Transverse colon (tissue), 4 donors: ENCODE measurements at regions not wholly inside any gene's neighbourhood (a gene's known extent, or its start where the extent isn't known, plus 50 kb on each side); places are given as distances from the start of the nearest gene placed in this dataset.

Source experiments
- DNase-seq: peaks from one replicate; pipeline ENCODE4 v3.0.0-alpha.2; 2019
- H3K27ac ChIP-seq, 4 donors: fragments of 200-600 bp; sonication (generic); 2 replicates each; pipeline ENCODE4 v1.5.1; 2016 to 2018; ENCODE audit warnings: inconsistent platforms in 4 of 4
- H3K27me3 ChIP-seq: fragments of 200-600 bp; sonication (generic); 2 replicates; pipeline ENCODE4 v1.5.1; 2017; ENCODE audit warnings: inconsistent platforms
- H3K36me3 ChIP-seq, 4 donors: fragments of 200-600 bp; sonication (generic); 2 replicates each; pipeline ENCODE4 v1.5.1; 2017 to 2019; ENCODE audit warnings: inconsistent platforms in 4 of 4
- H3K4me1 ChIP-seq, 4 donors: fragments of 200-600 bp; sonication (generic); 2 replicates each; pipeline ENCODE4 v1.5.1; 2017 to 2020; ENCODE audit warnings: inconsistent platforms in 4 of 4
- H3K4me3 ChIP-seq, 4 donors: fragments of 200-600 bp; sonication (generic); 1 replicate in 1 of 4; 2 replicates in 3 of 4; pipeline versions ENCODE4 v1.5.1 to v1.6.1; 2017 to 2019; ENCODE audit warnings: inconsistent platforms in 4 of 4
- H3K9me3 ChIP-seq, 2 donors: fragments of 200-600 bp; sonication (generic); 2 replicates each; pipeline ENCODE4 v1.5.1; 2017 to 2019; ENCODE audit warnings: inconsistent platforms in 2 of 2
- CTCF ChIP-seq, 5 experiments: fragments of 200-600 bp in 3 of 5; fragments of 450-650 bp in 2 of 5; sonication (generic) in 3 of 5; IDR thresholded peaks; 1 replicate in 2 of 5; 2 replicates in 3 of 5; pipeline ENCODE4 v1.5.1; 2016 to 2017; ENCODE audit warnings: antibody characterized with exemption in 5 of 5, inconsistent platforms in 3 of 5, mild to moderate bottlenecking in 2 of 5, moderate library complexity in 1 of 5
- EP300 ChIP-seq: sonication (generic); formaldehyde crosslinking; IDR thresholded peaks from one replicate; pipeline ENCODE4 v1.6.1; 2017; ENCODE audit warnings: antibody characterized with exemption, low read depth
- POLR2A ChIP-seq: fragments of 450-650 bp; IDR thresholded peaks from one replicate; pipeline ENCODE4 v1.6.1; 2016; ENCODE audit warnings: antibody characterized with exemption, mild to moderate bottlenecking, moderate library complexity
- POLR2AphosphoS5 ChIP-seq, 3 donors: sonication (generic); formaldehyde crosslinking; IDR thresholded peaks; one replicate each; pipeline ENCODE4 v1.6.1; 2016; ENCODE audit warnings: antibody characterized with exemption in 3 of 3
- WGBS, 2 donors: methylation state at CpG; one replicate each; pipeline ENCODE4 v1.1.5; 2018; ENCODE audit warnings: low coverage in 1 of 2; 5-methylcytosine and 5-hydroxymethylcytosine counted together
- in situ Hi-C, 4 donors: fragments of 200-750 bp; cut with MboI; loops; one replicate each; pipeline versions ENCODE4 v1.15.0 to v1.15.1; 2017; ENCODE audit warnings: low sequenced_read_pairs in 3 of 4, low pct_ligation_motif_present in 1 of 4, low pct_unique_long_range_greater_than_20kb in 1 of 4
- intact Hi-C: fragments of 100-400 bp; cut with DNase I; formaldehyde crosslinking; loops from one replicate; pipeline ENCODE4 v1.15.1; 2023; ENCODE audit warnings: low total_unique reads

GRCh38 chr20:22918286-22918983, 116.7 kb upstream of the SSTR4 start:
- H3K27me3 ChIP-seq, result no peaks in the 10 kb centered on the region
- H3K4me1 ChIP-seq, result no peaks in the 10 kb centered on the region
- no peak for TF ChIP-seq POLR2A
- TF ChIP-seq CTCF (IDR thresholded peaks at IDR 0.05), result no peak
- TF ChIP-seq EP300, result no peak
- no peak for TF ChIP-seq POLR2AphosphoS5 (IDR thresholded peaks at IDR 0.05)
- in situ Hi-C loops (no loop called here), intact Hi-C loops (no loop called here)
- H3K36me3 ChIP-seq, result no peaks in the 10 kb centered on the region
- no peaks in the 10 kb centered on the region for H3K9me3 ChIP-seq
- no peak overlapping the region for H3K4me3 ChIP-seq
- no peak for DNase-seq
- H3K27ac ChIP-seq, result no peak overlapping the region

- intact Hi-C loops, result no loop called here
These were observed 114.2 kb upstream of the SSTR4 start for GRCh38 chr20:22920898-22921297.

GRCh38 chr20:22921595-22922421, 113.3 kb upstream of the SSTR4 start:
- H3K27me3 ChIP-seq, result no peaks in the 10 kb centered on the region
- H3K36me3 ChIP-seq, result no peaks in the 10 kb centered on the region
- in situ Hi-C loops, result no loop called here
- H3K4me1 ChIP-seq, result no peaks in the 10 kb centered on the region
- no peak for DNase-seq
- H3K4me3 ChIP-seq, result no peak overlapping the region
- 62 to 71% methylated on average over 7 of the region's 7 CpGs for WGBS, 2 donors
- intact Hi-C loops, result no loop called here
- no peak overlapping the region for H3K27ac ChIP-seq
- no peaks in the 10 kb centered on the region for H3K9me3 ChIP-seq
- no peak for TF ChIP-seq POLR2AphosphoS5 (IDR thresholded peaks at IDR 0.05)
- TF ChIP-seq POLR2A, result no peak
- TF ChIP-seq EP300, result no peak
- no peak for TF ChIP-seq CTCF (IDR thresholded peaks at IDR 0.05)

More at GRCh38 chr20:22920898-22921297, 114.2 kb upstream of the SSTR4 start:
- Histone ChIP-seq H3K9me3 (no peaks in the 10 kb centered on the region), H3K27ac (no peak overlapping the region), H3K36me3 (no peaks in the 10 kb centered on the region), H3K27me3 (no peaks in the 10 kb centered on the region), H3K4me3 (no peak overlapping the region), H3K4me1 (no peaks in the 10 kb centered on the region)
- in situ Hi-C loops, result no loop called here
- TF ChIP-seq POLR2AphosphoS5 (IDR thresholded peaks at IDR 0.05) (no peak), CTCF (IDR thresholded peaks at IDR 0.05) (no peak), POLR2A (no peak), EP300 (no peak)
- no peak for DNase-seq
- WGBS, 2 donors, result 41 to 54% methylated on average over 5 of the region's 5 CpGs

GRCh38 chr20:22922987-22923386, 112.1 kb upstream of the SSTR4 start:
- in situ Hi-C loops (no loop called here), intact Hi-C loops (no loop called here)
- no peaks in the 10 kb centered on the region for H3K36me3 ChIP-seq
- H3K27ac ChIP-seq, result no peak overlapping the region
- no peak for DNase-seq
- 83 to 88% methylated on average over 2 of the region's 2 CpGs for WGBS, 2 donors
- TF ChIP-seq POLR2AphosphoS5 (IDR thresholded peaks at IDR 0.05), result no peak
- no peak for TF ChIP-seq CTCF (IDR thresholded peaks at IDR 0.05)
- TF ChIP-seq EP300, result no peak
- no peaks in the 10 kb centered on the region for H3K9me3 ChIP-seq
- no peaks in the 10 kb centered on the region for H3K4me1 ChIP-seq
- no peaks in the 10 kb centered on the region for H3K27me3 ChIP-seq
- no peak overlapping the region for H3K4me3 ChIP-seq
